HG02943 (cell line): ENCODE measurements at regions not wholly inside any gene's neighbourhood (a gene's known extent, or its start where the extent isn't known, plus 50 kb on each side); places are given as distances from the start of the nearest gene placed in this dataset.
"Not testable (repeated sequence)": the region's sequence is repeated elsewhere in the genome, so short reads cannot be mapped to it uniquely, and the experiment has no call there.

Experiments
- ATAC-seq: cut with Tn5 transposase; IDR thresholded peaks from one replicate; pipeline ENCODE4 v1.9.1; 2021; ENCODE audit warnings: mild to moderate bottlenecking, low read depth, moderate library complexity; ENCODE audit not compliant: unreplicated experiment

- ATAC-seq = no peak
Measured at GRCh38 chr11:38927993-38928392, 2330.0 kb upstream of the RAG2 start.

GRCh38 chr11:38924644-38925043, 2326.6 kb upstream of the RAG2 start:
- no peak for ATAC-seq

GRCh38 chr11:38900211-38900610, 2302.2 kb upstream of the RAG2 start:
- no peak for ATAC-seq

GRCh38 chr11:38894201-38894600, 2296.2 kb upstream of the RAG2 start:
- not testable (repeated sequence) for ATAC-seq

- ATAC-seq = no peak
Measured at GRCh38 chr11:38884145-38884865, 2286.3 kb upstream of the RAG2 start.

GRCh38 chr11:38867338-38867737, 2269.3 kb upstream of the RAG2 start:
- no peak for ATAC-seq

GRCh38 chr11:38865922-38866321, 2267.9 kb upstream of the RAG2 start:
- no peak for ATAC-seq

- ATAC-seq = no peak
Measured at GRCh38 chr11:38842991-38843390, 2245.0 kb upstream of the RAG2 start.

GRCh38 chr11:38839071-38839470, 2241.0 kb upstream of the RAG2 start:
- no peak for ATAC-seq

- ATAC-seq = no peak
Measured at GRCh38 chr11:38835966-38836365, 2237.9 kb upstream of the RAG2 start.

- no peak for ATAC-seq
Measured at GRCh38 chr11:38824573-38824972, 2226.5 kb upstream of the RAG2 start.

- not testable (repeated sequence) for ATAC-seq
Measured at GRCh38 chr11:38821786-38822185, 2223.8 kb upstream of the RAG2 start.

- ATAC-seq = no peak
Measured at GRCh38 chr11:38819981-38820380, 2221.9 kb upstream of the RAG2 start.

GRCh38 chr11:38818720-38819119, 2220.7 kb upstream of the RAG2 start:
- no peak for ATAC-seq

GRCh38 chr11:38814670-38815069, 2216.6 kb upstream of the RAG2 start:
- ATAC-seq = no peak

GRCh38 chr11:38809521-38809920, 2211.5 kb upstream of the RAG2 start:
- ATAC-seq = no peak

- ATAC-seq = no peak
Measured at GRCh38 chr11:38796281-38796680, 2198.2 kb upstream of the RAG2 start.

GRCh38 chr11:38795027-38795426, 2197.0 kb upstream of the RAG2 start:
- no peak for ATAC-seq

- no peak for ATAC-seq
Measured at GRCh38 chr11:38791346-38791961, 2193.4 kb upstream of the RAG2 start.

GRCh38 chr11:38788561-38788960, 2190.5 kb upstream of the RAG2 start:
- ATAC-seq = no peak

GRCh38 chr11:38784164-38784563, 2186.1 kb upstream of the RAG2 start:
- ATAC-seq = no peak

- no peak for ATAC-seq
Measured at GRCh38 chr11:38766796-38767195, 2168.8 kb upstream of the RAG2 start.
